ENCODE measurements at regions not wholly inside any gene's neighbourhood (a gene's known extent, or its start where the extent isn't known, plus 50 kb on each side); places are given as distances from the start of the nearest gene placed in this dataset.

DNA sequence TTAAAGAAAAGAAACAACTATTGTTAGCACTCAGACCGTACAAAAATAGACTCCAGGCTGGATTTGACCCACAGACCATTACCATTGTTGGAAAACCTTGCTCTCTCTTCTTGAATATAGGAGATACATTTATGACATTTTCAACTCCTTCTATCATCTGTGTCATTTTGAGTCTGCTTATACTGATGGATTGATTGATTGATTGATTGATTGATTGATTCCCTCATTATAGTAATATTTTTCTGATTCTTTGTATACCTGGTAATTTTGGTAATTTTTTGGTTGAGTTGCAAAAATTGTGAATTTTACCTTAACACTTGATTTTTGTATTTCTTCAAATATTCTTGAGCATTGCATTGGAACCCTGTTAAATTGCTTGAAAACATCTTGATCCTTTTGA lies 114.2 kb upstream of the KLHL29 start:
- Histone ChIP-seq H3K4me1 (ENCODE audit: control insufficient read depth, insufficient read depth, low read length) (no peaks in the 10 kb centered on the region), H4K5ac (ENCODE audit: low read depth, low read length) (no peak overlapping the region), H2AK5ac (ENCODE audit: low read depth, low read length) (no peak overlapping the region), H3K9ac (ENCODE audit: low read depth, low read length) (no peak overlapping the region), H4K20me1 (ENCODE audit: insufficient read depth, low read length) (no peaks in the 10 kb centered on the region), H3K14ac (replicated peaks; ENCODE audit: low read depth, low read length) (no peak overlapping the region), H3K56ac (ENCODE audit: extremely low read depth, insufficient read depth, low read length) (no peak overlapping the region), H2AFZ (replicated peaks; ENCODE audit: low read length, poor library complexity) (no peak overlapping the region), H2BK5ac (ENCODE audit: low read depth, low read length, poor library complexity, severe bottlenecking) (no peak overlapping the region), H4K91ac (ENCODE audit: insufficient read depth, low read depth, low read length) (no peak overlapping the region), H2BK20ac (ENCODE audit: low read depth, low read length) (no peak overlapping the region), H3K4me2 (ENCODE audit: low read depth, low read length) (no peak overlapping the region), H3K9me1 (ENCODE audit: insufficient read depth, low read length) (no peaks in the 10 kb centered on the region), H3K4ac (ENCODE audit: low read depth, low read length) (no peak overlapping the region), H3K23ac (ENCODE audit: low read depth, low read length) (no peak overlapping the region), H2BK15ac (ENCODE audit: low read depth, low read length) (no peak overlapping the region), H2AK9ac (replicated peaks; ENCODE audit: low read depth, low read length, poor library complexity) (no peak overlapping the region), H3K27me3 (ENCODE audit: control insufficient read depth, insufficient read depth, low read length) (no peaks in the 10 kb centered on the region), H3K4me3 (ENCODE audit: insufficient read depth, low read depth, low read length) (no peak overlapping the region), H2BK120ac (ENCODE audit: low read depth, low read length) (no peak overlapping the region), H3K18ac (ENCODE audit: low read depth, low read length) (no peak overlapping the region), H3K79me1 (ENCODE audit: low read depth in 1 of 2, low read length in 2 of 2) (no peaks in the 10 kb centered on the region), H4K8ac (ENCODE audit: low read depth in 2 of 2, low read length in 2 of 2) (no peak overlapping the region), H3K27ac (ENCODE audit: insufficient read depth, low read length) (no peak overlapping the region), H3K36me3 (ENCODE audit: control insufficient read depth, insufficient read depth, low read length) (no peaks in the 10 kb centered on the region), H3K9me3 (ENCODE audit: control insufficient read depth, insufficient read depth, low read length) (no peaks in the 10 kb centered on the region)
- TF ChIP-seq CHD1 (IDR thresholded peaks at IDR 0.05; ENCODE audit: low read depth, low read length) (no peak), RCOR1 (IDR thresholded peaks at IDR 0.05; ENCODE audit: insufficient replicate concordance, low read length) (no peak), NFE2L2 (IDR thresholded peaks at IDR 0.05; ENCODE audit: low read depth, low read length) (no peak), CEBPB (IDR thresholded peaks at IDR 0.05; ENCODE audit: low read depth, low read length) (no peak), MXI1 (IDR thresholded peaks at IDR 0.05; ENCODE audit: borderline replicate concordance, low read depth, low read length) (no peak), SMC3 (IDR thresholded peaks at IDR 0.05; ENCODE audit: low read depth, low read length) (no peak), MAZ (IDR thresholded peaks at IDR 0.05; ENCODE audit: borderline replicate concordance, low read depth, low read length) (no peak), POLR2A (IDR thresholded peaks at IDR 0.05; ENCODE audit: low read depth, low read length) (no peak), MAFK (IDR thresholded peaks at IDR 0.05; ENCODE audit: low read depth, low read length) (no peak), RAD21 (IDR thresholded peaks at IDR 0.05; ENCODE audit: low read length) (no peak), BHLHE40 (IDR thresholded peaks at IDR 0.05; ENCODE audit: low read depth, low read length) (no peak)
- TF ChIP-seq, protein P1, sequence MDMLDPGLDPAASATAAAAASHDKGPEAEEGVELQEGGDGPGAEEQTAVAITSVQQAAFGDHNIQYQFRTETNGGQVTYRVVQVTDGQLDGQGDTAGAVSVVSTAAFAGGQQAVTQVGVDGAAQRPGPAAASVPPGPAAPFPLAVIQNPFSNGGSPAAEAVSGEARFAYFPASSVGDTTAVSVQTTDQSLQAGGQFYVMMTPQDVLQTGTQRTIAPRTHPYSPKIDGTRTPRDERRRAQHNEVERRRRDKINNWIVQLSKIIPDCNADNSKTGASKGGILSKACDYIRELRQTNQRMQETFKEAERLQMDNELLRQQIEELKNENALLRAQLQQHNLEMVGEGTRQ (IDR thresholded peaks at IDR 0.05; ENCODE audit: low read depth, low read length), result no peak
- TF ChIP-seq, protein P2, sequence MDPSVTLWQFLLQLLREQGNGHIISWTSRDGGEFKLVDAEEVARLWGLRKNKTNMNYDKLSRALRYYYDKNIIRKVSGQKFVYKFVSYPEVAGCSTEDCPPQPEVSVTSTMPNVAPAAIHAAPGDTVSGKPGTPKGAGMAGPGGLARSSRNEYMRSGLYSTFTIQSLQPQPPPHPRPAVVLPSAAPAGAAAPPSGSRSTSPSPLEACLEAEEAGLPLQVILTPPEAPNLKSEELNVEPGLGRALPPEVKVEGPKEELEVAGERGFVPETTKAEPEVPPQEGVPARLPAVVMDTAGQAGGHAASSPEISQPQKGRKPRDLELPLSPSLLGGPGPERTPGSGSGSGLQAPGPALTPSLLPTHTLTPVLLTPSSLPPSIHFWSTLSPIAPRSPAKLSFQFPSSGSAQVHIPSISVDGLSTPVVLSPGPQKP (IDR thresholded peaks at IDR 0.05; ENCODE audit: borderline replicate concordance, low read depth, low read length), result no peak
- TF ChIP-seq, protein P3, sequence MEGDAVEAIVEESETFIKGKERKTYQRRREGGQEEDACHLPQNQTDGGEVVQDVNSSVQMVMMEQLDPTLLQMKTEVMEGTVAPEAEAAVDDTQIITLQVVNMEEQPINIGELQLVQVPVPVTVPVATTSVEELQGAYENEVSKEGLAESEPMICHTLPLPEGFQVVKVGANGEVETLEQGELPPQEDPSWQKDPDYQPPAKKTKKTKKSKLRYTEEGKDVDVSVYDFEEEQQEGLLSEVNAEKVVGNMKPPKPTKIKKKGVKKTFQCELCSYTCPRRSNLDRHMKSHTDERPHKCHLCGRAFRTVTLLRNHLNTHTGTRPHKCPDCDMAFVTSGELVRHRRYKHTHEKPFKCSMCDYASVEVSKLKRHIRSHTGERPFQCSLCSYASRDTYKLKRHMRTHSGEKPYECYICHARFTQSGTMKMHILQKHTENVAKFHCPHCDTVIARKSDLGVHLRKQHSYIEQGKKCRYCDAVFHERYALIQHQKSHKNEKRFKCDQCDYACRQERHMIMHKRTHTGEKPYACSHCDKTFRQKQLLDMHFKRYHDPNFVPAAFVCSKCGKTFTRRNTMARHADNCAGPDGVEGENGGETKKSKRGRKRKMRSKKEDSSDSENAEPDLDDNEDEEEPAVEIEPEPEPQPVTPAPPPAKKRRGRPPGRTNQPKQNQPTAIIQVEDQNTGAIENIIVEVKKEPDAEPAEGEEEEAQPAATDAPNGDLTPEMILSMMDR (conservative IDR thresholded peaks at IDR 0.05; ENCODE audit: low read depth, low read length), result no peak
- BruUV-seq (replicated peaks), result no TSS peak
- intact Hi-C loops (cut with micrococcal nuclease), result no loop called here
- no CpG with 5 or more reads among the region's 1 CpG for WGBS, 2 experiments (ENCODE audit: extremely low coverage in 2 of 2, insufficient read length in 1 of 2)
- dilution Hi-C loops (cut with HindIII; ENCODE audit: low sequenced_read_pairs, unreplicated experiment), result no loop called here
- no peak for ATAC-seq (ENCODE audit: low read depth)
- ChIA-PET CTCF (no interaction called here), POLR2A (ENCODE audit: unreplicated experiment) (no interaction called here)
- in situ Hi-C loops (cut with MboI; ENCODE audit: low sequenced_read_pairs), result no loop called here
- DNase-seq, result no peak

Measured in IMR-90 (cell line).